GM12874 (cell line): ENCODE measurements at regions not wholly inside any gene's neighbourhood (a gene's known extent, or its start where the extent isn't known, plus 50 kb on each side); places are given as distances from the start of the nearest gene placed in this dataset.

Experiments used
- TF ChIP-seq, protein P1 (sequence below): IDR thresholded peaks from 2 replicates; pipeline ENCODE4 v1.5.1; 2011; ENCODE audit warnings: low read depth, mild to moderate bottlenecking, control low read depth, low read length, moderate library complexity; ENCODE audit not compliant: insufficient read depth

DNA sequence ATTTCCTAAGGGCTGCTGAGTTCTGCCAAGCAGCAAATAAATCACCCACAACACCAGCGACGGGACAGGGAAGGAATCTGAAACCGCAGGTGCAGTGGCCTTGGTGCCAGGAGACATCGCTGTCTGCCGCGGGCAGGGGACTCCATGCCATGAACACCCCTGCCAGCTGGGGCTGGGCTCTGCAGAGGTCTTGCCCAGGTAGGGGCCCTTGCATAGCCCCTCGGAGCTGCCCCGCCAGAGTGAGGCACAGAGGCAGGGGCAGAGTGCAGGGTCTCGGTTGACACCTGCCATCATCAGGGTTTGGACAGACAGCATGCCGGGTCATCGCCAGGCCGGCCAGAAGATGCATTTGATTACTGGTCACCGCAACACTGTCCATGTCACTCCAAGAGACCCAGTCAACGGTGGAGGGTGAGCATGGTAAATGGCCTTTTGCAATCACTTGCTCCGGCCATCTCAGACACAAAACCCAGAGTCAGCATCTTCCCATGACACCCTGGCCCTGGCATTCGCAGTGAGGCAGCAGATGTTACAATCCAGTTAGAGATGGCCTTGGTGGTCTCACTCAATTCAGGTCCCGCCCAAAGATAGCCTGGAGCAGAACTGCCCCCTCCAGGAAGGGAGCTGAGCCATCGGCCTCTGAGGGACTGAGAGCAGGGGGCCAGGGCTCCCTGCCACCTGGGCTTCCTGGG is 255.4 kb downstream of the NDUFA10 start:
- TF ChIP-seq, protein P1, sequence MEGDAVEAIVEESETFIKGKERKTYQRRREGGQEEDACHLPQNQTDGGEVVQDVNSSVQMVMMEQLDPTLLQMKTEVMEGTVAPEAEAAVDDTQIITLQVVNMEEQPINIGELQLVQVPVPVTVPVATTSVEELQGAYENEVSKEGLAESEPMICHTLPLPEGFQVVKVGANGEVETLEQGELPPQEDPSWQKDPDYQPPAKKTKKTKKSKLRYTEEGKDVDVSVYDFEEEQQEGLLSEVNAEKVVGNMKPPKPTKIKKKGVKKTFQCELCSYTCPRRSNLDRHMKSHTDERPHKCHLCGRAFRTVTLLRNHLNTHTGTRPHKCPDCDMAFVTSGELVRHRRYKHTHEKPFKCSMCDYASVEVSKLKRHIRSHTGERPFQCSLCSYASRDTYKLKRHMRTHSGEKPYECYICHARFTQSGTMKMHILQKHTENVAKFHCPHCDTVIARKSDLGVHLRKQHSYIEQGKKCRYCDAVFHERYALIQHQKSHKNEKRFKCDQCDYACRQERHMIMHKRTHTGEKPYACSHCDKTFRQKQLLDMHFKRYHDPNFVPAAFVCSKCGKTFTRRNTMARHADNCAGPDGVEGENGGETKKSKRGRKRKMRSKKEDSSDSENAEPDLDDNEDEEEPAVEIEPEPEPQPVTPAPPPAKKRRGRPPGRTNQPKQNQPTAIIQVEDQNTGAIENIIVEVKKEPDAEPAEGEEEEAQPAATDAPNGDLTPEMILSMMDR = no peak

DNA sequence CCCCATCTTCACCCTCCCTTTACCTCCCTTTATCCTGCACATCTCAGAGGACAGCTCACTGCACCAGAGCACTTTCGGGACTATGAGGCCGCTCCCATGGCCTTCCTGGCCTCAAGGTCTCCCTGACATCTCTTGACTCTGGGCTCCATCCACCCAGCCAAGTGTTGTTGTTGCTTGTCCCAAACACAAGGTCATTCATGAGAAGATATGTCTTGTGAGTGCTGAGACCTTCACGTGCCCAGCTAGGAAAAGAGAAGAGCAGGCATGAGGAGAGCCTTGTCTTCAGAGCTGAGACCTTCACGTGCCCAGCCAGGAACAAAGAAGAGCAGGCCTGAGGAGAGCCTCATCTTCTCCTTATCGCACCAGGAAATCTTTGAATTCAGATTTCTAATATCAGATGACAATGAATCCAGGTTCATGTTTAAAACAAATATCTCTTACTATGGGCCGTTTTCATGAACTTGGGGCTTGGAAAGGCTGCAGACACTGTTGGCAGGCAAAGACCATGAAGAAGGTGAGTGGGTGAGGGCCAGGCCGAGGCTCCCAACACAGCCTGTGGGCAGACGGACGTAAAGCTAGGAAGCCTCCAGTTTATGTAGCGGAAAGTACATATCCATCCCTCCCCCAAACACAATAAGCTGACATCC is 256.1 kb downstream of the NDUFA10 start:
- TF ChIP-seq, protein P1 = no peak

GRCh38 chr2:239768031-239768790 is 256.9 kb downstream of the NDUFA10 start:
- TF ChIP-seq, protein P1 = no peak

DNA sequence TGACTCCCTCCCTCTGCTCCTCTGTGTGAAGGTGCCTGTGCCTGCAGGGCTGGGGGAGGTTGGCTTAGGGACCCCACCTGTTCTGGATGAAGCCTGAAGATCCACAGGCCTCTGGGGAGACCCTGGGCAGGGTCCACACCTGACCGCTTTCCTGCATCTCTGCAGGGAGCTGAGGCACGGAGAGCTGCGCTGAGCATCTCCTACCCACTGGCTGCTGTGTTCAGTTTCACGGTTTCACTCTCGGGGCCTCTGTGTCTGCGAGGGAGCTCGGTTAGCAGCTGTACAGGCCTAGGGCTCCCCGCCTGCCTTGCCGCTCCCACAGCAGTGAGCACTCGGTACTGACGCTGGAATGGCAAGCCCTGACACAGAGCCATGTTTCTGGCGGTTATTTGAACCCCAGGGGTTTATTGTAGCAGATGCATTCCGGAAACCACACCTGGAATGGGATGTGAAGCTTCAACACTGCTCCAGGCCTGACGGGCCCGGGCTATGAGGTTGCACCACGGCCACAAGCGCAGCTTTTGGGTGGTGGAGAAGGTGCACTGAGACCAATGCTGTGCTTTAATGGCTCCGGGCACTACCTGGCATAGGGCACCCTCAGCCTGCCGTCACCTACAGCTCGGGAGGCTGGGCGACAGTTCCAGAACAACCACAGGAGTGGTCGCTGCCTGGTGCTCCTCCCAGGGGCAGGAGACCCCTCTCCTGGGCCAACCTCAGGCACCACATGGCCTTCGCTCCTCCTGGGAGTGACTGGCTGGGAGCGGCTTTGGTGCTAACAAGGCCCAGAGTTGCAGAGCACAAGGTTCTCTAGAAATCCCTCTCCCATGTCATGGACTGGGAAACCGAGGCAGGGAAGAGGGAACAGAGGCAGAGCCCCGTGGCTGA is 257.9 kb downstream of the NDUFA10 start:
- TF ChIP-seq, protein P1 = no peak

GRCh38 chr2:239765911-239766310 is 259.2 kb downstream of the NDUFA10 start:
- TF ChIP-seq, protein P1 = no peak

GRCh38 chr2:239765076-239765845 is 259.9 kb downstream of the NDUFA10 start:
- TF ChIP-seq, protein P1 = no peak
